DMS53 (cell line): ENCODE measurements at regions not wholly inside any gene's neighbourhood (a gene's known extent, or its start where the extent isn't known, plus 50 kb on each side); places are given as distances from the start of the nearest gene placed in this dataset.
"Not testable (repeated sequence)": the region's sequence is repeated elsewhere in the genome, so short reads cannot be mapped to it uniquely, and the experiment has no call there.

Source experiments
- DNase-seq: peaks from one replicate; lab custom pipeline; 2025; lab: John Stamatoyannopoulos, UW

DNA sequence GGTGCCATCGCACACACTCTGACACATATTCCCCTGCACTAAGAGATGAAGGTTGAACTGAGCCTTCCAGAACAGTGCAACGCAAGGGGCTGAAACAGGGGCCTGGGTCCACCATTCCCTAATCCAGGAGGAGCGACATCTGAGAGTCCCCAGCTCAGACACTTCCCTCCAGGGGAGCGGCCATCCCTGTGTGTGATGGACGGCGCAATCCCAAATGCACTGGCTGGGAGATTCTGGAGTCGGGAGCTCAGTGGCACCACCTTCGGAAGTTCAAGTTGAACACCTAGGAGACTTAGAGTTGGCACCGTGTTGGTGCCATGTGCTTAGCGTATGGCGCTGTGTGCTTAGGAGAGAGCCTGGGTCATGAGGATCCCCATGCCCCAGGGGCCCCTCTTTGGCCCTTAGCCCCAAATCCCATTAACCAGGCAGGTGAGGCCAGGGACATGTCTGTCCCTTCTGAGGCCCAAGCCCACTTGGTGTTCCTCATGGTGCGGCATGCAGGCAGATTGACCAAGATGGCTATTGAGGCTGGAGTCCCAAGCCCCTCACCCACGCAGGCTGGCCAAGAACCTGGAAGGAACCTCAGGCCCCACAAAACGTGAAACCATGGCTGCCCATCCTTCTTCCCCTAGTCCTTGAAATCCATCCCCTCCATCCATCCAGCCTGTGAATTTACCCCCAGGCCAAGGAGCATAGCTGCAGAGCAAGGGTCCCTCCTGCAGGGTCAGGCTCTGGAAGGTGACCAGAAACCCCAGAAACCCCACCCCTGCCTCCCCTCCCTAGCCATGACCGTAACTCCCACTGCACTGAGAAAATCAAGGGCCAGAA lies 114.1 kb upstream of the OTOS start:
- no peak for DNase-seq

DNA sequence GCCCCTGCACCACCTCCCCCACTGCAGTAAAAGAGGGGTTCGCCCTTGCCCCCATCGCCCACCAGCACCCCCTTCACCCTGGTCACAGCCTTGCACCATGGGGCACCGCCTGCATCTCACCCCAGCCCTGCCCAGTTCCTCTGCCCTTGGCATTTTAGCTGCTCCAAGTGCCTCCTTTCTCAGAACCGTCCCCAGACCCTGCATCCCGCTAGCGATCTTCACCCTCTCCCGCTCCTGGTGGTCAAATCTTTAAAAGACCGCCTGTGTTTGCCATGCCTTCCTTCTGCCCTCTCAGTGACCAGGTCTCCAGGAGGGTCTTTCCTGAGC lies 114.7 kb upstream of the OTOS start:
- DNase-seq, result no peak

DNA sequence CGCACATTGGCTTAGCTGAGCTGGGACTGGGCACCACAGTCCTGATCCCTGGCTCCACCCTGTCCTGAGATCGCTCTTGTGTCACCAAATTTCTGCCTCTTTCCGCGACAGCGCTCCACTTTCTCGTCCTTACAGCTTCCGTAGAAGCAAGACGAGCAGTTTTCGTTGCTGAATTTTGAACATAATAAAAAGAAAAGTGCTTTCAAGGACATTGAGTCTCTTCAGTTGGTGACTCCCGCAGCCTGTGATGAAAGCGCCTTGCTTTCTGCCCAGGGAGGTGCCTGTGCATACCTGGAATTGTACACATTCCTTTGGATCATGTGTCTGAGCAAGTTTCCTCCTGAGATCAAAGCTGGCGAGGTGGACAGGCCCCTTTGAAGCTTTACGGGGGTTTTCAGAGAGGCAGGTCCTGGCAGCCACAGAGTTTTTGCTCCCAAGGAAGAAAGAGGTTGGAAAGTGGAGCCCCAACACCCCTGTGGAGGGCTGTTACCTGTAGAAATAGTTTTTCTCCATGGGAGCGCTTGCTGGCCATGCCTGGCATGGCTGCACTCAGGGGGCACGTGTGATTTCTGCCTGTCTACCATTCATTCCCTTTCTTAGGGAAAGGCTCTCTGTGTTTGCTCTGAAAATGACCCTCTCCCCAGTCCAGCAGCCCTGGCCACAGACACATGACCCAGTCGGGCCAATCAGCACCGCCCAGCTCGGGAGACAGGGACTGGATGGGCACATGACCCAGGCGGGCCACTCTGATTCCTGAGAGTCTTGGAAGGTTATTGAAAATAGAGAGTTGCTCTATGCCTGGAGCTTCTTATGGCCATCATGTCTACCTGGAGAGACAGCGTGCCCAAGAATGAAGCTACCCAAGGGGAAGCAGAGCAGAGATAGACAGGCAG lies 115.6 kb upstream of the OTOS start:
- no peak for DNase-seq

DNA sequence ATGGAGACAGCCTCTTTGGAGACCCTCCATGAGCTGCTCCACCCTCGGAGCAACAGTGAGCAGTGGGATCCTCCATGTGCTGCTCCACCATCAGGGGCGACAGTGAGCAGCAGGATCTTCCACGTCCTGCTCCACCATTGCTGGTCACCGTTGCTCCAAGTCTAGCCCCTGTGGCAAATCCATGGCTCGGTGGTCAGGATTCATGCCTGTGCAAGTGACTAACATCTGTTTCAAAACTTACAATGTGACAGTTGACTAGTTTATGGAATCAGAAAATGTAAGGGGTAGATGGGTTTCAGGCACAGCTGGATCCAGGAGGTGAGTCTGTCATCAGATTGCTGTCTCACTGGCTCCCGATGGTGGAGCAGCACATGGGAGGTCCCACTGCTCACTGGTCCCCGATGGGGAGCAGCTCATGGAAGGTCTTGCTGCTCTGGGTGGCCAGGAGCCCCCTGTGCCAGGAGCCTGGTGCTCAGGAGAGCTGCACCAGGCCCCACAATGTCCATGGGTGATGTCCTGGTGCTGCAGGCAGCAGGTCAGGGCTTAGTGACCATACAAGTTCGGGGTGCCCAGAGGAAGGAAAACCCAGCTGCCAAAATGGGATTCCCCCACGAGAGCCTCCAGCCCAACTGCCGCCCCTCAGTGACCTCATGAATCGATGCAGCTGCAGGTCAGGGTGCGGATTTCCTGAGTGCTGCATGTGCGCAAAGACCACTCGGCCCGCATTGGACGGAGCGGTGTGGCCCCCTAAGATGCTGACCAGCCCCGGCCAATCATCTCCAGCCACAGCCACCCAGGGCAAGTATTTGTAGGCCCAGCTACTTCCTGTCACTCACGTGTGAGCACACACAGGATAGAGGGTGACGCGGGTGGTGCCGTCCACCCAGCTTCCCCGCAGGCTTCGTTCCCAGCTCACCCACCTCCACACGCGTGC lies 116.5 kb upstream of the OTOS start:
- DNase-seq, result no peak

DNA sequence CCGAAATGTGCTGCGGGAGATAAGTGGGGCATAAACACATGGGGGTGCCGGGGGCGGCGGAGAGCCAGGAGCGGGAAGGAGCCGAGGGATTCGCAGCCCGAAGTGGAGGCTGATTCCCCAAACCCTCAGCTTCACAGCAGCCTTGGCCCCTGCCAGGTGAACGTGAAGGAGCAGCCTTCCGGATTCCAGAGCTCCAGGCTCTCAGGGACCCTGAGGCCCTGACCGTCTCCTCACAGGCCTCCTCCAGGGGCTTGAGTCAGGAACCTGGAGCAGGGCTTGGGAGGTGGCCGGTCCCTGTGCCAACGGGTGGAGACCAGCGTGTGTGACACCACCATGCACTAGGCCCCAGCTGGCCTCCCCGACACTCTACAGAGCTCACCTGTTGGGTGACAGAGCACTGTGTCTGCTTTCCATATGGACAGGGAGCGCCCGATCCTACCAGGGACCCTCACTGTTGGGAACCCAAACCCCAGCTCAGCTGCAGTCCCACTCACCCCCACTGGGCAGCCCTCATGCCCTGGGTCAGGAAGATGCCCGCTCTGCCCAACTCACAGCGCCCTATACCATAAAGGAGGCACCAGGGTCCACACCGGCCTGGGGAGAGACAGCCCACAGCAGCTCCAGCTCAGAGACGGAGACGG lies 117.6 kb upstream of the OTOS start:
- no peak for DNase-seq

DNA sequence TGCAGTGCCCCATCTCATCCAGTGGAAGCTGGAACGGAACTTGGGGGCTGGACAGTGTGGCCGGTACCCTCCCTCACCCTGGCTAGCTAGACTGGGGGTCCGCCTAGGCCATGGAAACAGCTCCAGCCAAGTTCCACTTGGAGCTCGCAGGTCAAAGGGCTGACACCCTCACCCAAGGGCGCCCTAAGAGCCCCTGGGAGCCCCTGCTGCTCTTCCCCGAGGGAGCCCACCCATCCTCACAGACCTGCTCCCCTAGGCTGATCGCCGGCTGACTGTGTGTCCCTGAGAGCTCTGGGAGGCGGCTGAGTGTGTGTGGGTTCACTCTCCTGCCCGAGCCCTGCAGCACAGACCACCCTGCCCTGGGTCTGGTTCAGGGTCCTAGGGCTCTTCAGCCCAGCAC lies 118.2 kb upstream of the OTOS start:
- DNase-seq, result no peak

DNA sequence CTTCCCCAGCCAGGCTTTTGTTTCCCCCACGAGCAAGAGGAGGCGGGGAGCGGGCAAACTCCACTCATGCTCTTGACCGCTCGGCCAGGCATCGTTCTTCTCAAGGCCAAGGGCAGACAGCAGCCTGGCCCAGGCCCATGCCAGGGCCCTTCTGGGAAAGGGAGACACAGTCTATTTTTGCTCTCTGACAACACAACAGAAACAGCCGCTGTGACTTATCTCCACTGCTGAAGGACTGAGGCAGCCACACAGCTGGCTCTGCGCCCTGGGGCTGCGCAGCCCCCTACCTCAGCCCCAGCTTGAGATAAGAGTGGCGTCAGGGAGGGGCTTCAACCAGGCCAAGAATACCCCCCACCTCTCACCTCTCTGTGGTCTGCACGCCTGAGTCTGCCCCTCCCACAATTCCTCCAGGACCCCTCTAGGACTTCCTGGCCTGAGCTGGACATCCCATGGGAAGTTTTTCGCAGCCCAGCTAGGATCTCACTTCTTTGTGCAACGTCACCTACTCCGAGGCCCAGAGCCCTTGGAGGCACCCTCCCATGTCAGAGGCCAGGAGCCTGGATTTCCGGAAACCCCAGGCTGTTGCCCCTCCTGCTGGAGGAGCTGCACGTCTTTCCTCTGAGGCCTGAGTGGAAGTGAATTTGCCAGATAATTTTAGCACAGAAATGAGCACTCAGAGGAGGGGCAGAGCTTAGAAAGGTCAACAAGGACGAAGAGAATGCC lies 118.9 kb upstream of the OTOS start:
- DNase-seq, result no peak

DNA sequence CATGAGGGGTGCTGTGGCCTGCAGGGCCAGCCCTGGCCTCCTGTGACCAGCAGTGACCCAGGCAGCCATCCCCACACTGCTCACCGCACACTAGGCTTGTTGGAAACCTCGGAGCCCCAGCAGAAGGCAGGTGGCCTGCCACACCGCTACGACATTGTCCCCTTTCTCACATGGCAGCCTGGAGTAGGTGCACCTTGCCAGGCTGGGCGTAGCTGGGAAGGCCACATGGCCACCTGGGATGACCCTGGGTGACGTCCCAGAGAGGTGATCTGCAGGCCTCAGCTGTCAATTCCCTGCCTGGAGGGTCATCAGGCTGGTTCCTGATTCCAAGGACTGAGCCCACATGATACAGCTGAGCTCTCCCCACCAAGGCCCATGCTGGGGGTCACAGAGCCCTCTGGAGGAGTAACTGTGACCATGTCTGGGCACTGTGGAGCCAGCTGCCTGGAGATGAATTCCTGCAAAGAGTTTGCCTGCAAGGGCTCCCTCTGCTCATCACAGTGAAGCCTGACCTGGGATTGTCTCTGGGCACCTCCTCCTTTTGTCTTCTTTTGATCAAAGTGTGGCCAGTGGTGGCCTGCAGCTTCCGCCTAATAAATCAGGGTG lies 119.6 kb upstream of the OTOS start:
- DNase-seq, result no peak

DNA sequence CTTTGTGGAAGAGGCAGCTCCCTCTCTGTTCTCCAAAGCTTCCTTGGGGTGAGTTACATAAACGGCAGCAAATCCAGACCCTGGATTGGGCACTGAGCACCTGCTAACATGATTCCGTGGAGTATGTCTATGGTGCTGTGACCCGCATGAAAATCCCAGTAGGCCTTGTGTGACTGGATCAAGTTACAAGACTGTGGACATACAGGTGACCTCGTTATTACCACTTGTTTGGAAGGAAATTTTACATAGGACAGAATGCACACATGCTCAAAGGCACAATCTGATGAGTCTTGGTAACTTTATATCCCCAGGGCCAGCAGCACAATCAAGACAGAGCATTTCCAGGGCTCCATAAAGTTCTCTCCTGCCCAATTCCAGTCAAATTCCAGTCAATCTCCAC lies 120.2 kb upstream of the OTOS start:
- DNase-seq, result no peak

DNA sequence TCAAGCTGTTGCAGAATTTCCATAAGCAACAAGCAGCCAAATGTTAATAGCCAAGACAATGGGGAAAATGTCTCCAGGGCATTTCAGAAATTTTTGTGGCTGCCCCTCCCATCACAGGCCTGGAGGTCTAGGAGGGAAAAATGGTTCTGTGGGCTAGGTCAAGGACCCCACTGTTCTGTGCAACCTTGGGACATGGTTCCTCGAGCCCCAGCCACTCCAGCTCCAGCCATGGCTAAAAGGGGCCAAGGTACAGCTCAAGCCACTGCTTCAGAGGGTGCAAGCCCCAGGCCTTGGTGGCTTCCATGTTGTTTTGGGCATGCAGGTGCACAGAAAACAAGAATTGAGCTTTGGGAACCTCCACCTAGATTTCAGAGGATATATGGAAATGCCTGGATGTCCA lies 122.1 kb upstream of the OTOS start:
- not testable (repeated sequence) for DNase-seq

DNA sequence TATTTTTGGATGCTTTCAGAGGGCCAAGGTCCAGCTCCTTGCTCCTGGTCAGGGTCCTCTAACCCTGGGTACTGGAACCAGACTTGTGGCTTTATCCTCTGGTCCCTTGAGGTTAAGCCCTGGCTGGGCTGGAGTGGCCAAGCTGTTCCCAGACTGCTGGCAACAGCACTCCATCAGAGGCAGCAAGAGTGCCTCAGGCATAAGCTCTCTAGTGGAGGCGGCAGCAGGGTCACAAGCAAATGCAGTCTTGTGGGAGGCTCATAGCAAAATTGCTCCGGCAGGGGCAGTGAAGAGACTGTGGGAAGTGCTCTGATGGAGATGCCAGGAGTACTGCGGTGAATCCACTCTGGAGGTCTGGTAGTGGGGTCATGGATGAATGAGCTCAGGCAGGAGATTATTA lies 128.9 kb upstream of the OTOS start:
- DNase-seq, result no peak

DNA sequence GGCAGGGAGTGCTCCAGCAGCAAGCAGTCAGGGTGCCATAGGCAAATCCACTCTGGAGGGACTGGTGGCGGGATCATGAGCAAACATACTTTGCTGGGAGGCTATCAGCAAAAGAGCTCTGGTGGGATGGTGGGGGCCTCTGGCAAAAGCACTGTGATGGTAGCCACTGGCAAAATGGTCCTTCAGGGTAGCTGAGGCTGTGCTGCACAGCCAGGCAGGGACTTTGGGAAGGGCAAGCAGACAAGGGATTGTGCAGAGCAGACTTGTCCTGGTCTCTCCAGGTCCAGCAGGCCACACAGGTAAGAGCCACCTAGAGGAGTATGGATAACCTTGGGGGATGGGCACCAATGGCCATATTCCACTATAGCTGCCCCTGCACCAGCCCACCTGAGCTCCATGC lies 129.4 kb upstream of the OTOS start:
- DNase-seq, result no peak

DNA sequence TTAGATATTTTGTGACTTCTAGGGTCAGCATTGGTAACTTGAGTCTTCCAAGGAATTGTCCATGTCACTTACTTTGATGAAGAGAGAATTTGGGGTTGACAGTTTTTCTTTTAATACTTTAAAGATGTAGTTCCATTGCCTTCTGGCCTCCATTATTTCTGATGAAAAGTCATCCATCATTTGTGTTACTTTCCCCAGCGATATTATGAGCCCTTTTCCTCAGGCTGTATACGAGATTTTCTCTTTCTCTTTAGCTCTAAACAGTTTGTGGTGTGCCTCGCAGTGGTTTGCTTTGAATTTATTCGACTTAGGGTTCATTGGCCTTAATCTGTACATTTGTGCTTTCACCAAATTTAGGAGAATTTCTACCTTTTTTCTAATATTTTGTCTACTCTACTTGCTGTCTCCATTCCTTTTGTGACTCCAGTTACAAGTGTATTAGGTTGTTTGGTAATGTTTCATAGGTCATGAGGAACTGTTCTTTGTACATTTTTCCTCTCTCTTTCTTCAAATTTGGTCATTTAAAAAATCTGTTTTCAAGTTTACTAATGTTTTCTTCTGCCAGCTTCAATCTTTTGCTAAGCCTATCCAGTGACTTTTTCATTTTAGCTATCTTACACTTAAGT lies 131.4 kb upstream of the OTOS start:
- no peak for DNase-seq

DNA sequence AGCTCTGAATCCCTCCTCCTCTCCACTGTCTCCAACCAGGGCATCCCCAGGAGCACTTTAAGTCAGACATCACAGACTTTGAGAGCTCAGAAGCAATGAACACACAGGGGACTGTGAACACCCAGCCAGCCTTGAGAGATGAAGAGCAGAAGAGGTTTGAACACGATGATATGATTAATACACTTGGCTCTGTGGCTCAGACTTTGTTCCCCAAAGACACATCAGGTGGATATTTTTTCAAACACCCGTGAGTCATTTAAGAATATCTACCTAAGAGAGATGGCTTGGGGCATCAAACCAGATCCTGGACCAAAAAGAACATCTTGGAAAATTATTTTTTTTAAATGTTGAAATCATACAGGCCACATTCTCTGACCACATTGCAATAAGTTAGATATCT lies 134.9 kb upstream of the OTOS start:
- no peak for DNase-seq

DNA sequence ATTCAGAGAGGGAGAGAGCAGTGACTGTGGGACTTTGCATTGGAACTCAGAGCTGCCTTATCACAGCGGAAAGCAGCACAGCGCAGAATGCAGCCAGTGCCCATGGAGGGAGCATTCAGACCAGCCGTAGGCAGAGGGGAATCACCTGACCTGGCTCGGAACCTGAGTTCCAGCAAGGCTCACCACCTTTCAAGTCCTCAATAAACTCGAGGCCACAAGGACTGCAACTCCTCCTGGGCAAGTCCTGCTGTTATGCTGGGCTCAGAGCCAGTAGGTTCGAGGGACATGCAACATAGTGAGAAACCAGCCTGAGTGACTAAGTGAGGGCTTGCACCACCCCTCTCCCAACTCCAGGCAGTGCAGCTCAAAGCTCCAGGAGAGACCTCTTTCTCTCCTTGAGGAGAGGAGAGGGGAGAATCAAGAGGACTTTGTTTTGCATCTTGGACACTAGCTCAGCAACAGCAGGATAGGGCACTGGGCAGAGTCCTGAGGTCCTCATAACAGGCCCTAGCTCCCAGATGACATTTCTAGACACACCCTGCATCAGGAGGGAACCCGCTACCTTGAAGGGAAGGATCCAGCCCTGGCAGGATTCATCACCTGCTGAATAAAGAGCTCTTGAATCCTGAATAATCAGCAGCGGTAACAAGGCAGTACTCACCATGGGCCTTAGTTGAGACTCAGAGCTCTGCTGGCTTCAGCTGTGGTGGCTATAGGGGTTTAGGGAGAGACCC lies 136.8 kb upstream of the OTOS start:
- no peak for DNase-seq

DNA sequence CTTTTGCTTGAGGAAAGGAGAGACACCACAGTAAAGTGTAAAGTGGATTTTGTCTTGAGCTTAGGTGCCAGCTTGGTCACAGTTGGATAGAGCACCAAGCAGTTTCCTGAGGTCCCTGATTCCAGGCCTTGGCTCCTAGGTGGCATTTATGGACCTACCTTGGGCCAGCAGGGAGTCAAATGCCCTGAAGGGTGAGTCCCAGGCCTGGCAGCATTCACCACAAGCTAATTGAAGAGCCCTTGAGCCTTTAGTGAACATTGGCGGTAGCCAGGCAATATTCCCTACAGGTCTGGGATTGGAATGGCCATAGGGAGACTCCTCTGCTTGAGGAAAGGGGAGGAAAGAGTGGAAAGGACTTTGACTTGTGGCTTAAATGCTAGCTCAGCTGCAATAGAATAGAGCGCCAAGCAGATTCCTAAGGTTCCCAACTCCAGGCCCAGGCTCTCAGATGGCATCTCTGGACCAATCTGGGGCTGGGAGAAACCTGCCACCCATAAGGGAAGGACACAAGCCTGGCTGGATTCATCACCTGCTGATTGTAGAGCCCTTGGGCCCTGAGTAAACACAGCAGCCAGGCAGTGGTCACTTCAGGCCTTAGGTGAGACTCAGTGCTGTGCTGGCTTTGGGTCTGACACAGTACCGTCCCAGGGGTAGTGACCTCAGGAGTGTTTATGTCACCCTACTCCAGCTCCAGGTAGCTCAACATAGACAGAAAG lies 137.5 kb upstream of the OTOS start:
- DNase-seq, result no peak

DNA sequence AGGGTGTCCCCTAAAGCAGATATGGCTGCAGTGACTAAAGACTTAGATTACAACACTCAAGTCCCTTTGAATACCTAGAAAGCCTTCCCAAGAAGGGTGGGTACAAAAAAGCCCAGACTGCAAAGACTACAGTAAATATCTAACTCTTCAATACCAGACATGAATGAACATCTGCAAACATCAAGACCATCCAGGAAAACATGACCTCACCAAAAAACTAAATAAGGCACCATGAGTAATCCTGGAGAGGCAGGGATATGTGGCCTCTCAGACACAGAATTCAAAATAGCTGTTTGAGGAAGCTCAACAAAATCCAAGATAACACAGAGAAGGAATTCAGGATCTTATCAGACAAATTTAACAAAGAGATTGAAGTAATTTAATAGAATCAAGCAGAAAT lies 138.2 kb upstream of the OTOS start:
- no peak for DNase-seq

DNA sequence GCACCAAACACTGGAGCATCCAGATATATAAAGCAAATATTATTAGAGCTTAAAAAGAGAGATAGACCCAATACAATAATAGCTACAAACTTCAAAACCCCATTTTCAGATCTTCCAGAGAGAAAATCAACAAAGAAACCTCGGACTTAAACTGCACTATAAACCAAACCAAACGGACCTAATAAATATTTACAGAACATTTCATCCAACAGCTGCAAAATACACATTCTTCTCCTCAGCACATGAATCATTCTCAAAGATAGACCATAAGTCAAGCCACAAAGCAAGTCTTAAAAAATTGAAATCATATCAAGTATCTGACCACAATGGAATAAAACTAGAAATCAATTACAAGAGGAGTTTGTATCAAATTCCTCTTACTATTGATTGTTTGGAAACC lies 140.2 kb upstream of the OTOS start:
- DNase-seq, result no peak
